ENCODE measurements at regions not wholly inside any gene's neighbourhood (a gene's known extent, or its start where the extent isn't known, plus 50 kb on each side); places are given as distances from the start of the nearest gene placed in this dataset.

DNA sequence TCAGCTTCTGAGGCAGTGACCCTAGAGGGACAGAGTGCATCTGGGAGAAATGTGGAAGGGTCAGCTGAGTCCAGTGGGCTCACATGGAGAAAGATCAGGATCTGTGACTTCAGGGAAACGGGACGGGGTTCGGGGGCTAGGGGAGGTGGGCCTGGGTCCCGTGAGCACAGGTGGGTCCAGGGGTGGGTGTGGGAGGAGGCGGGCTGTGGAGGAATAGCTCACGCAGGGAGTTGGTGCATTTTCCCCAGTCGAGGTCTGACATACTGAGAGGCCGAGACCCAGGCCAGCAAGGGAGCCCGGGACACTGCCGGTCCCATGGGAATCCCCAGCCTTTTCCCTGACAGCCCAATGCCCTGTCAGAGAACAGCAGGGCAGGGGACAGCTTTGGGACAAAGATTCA lies 93.1 kb downstream of the TNFAIP2 start:
- H3K36me3 ChIP-seq (ENCODE audit: insufficient read depth, low read length), result no peaks in the 10 kb centered on the region
- no peak for DNase-seq (ENCODE audit: low read depth, low spot score)
- TF ChIP-seq EZH2 (IDR thresholded peaks at IDR 0.05), result no peak
- no peak overlapping the region for H3K9ac ChIP-seq (ENCODE audit: insufficient read length)
- no peaks in the 10 kb centered on the region for H3K9me3 ChIP-seq (ENCODE audit: low read depth, low read length)
- no peak overlapping the region for H3K4me3 ChIP-seq
- no peak overlapping the region for H3K27ac ChIP-seq

DNA sequence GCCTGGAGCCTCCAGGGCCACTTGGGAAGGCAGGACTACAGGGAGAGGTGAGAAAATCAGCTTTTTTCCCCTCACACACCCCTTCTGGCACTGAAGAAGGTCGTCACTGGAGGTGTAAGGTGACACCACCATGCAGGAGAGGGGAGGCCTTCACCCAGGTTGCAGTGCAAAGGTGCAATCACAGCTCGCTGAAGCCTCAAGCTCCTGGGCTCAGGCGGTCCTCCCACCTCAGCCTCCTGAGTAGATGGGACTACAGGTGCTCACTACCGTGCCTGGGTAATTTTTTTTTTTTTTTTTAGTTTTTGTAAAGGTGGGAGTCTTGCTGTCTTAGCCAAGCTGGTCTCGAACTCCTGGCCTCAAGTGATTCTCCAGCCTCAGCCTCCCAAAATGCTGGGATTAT lies 93.6 kb downstream of the TNFAIP2 start:
- DNase-seq (ENCODE audit: low read depth, low spot score), result no peak
- H3K4me3 ChIP-seq, result no peak overlapping the region
- no peak overlapping the region for H3K27ac ChIP-seq
- H3K9me3 ChIP-seq (ENCODE audit: low read depth, low read length), result no peaks in the 10 kb centered on the region
- TF ChIP-seq POLR2AphosphoS5 (IDR thresholded peaks at IDR 0.05; ENCODE audit: borderline replicate concordance, low read depth, low read length) (no peak), FOXP2 (optimal IDR thresholded peaks at IDR 0.05; ENCODE audit: control extremely low read depth, extremely low read length, insufficient read depth) (no peak), EZH2 (IDR thresholded peaks at IDR 0.05) (no peak)
- H3K9ac ChIP-seq (ENCODE audit: insufficient read length), result no peak overlapping the region
- no peaks in the 10 kb centered on the region for H3K36me3 ChIP-seq (ENCODE audit: insufficient read depth, low read length)

DNA sequence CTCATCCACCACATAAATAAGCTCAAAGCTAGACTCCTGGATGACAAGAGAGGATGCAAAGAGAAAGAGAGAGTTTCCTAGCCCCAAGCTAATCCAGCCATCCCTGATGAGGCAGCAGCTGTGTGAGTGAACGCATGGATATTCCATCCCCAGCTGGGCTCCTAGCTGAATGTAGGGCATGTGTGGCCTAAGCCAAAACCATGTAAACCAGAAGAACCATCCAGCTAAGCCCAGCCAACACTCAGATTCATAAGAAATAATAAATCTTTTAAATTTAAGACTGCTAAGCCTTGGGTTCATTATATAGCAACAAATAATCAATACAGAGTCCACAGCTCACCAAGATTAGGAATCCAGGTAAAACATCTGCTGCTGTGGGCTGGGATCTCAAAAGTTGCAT lies 94.3 kb downstream of the TNFAIP2 start:
- Histone ChIP-seq H3K4me3 (no peak overlapping the region), H3K9me3 (ENCODE audit: low read depth, low read length) (no peaks in the 10 kb centered on the region), H3K36me3 (ENCODE audit: insufficient read depth, low read length) (no peaks in the 10 kb centered on the region), H3K9ac (ENCODE audit: insufficient read length) (no peak overlapping the region), H3K27ac (no peak overlapping the region)
- no peak for TF ChIP-seq FOXP2 (optimal IDR thresholded peaks at IDR 0.05; ENCODE audit: control extremely low read depth, extremely low read length, insufficient read depth)
- TF ChIP-seq POLR2AphosphoS5 (IDR thresholded peaks at IDR 0.05; ENCODE audit: borderline replicate concordance, low read depth, low read length), result no peak
- no peak for DNase-seq (ENCODE audit: low read depth, low spot score)

- H3K9ac ChIP-seq (ENCODE audit: insufficient read length), result no peak overlapping the region
- TF ChIP-seq POLR2AphosphoS5 (IDR thresholded peaks at IDR 0.05; ENCODE audit: borderline replicate concordance, low read depth, low read length) (no peak), FOXP2 (optimal IDR thresholded peaks at IDR 0.05; ENCODE audit: control extremely low read depth, extremely low read length, insufficient read depth) (no peak), EZH2 (IDR thresholded peaks at IDR 0.05) (no peak)
- no peak overlapping the region for H3K4me3 ChIP-seq
- H3K9me3 ChIP-seq (ENCODE audit: low read depth, low read length), result no peaks in the 10 kb centered on the region
- no peak overlapping the region for H3K27ac ChIP-seq
- no peak for DNase-seq (ENCODE audit: low read depth, low spot score)
- no peaks in the 10 kb centered on the region for H3K36me3 ChIP-seq (ENCODE audit: insufficient read depth, low read length)
Observed at GRCh38 chr14:103220134-103220981, 97.1 kb downstream of the TNFAIP2 start.

- H3K36me3 ChIP-seq (ENCODE audit: insufficient read depth, low read length), result no peaks in the 10 kb centered on the region
- H3K9ac ChIP-seq (ENCODE audit: insufficient read length), result no peak overlapping the region
- TF ChIP-seq EZH2 (IDR thresholded peaks at IDR 0.05) (no peak), FOXP2 (optimal IDR thresholded peaks at IDR 0.05; ENCODE audit: control extremely low read depth, extremely low read length, insufficient read depth) (no peak), POLR2AphosphoS5 (IDR thresholded peaks at IDR 0.05; ENCODE audit: borderline replicate concordance, low read depth, low read length) (no peak)
- no peak overlapping the region for H3K27ac ChIP-seq
- no peak overlapping the region for H3K4me3 ChIP-seq
- no peaks in the 10 kb centered on the region for H3K9me3 ChIP-seq (ENCODE audit: low read depth, low read length)
- DNase-seq (ENCODE audit: low read depth, low spot score), result no peak
Observed at GRCh38 chr14:103220982-103221641, 97.9 kb downstream of the TNFAIP2 start.

DNA sequence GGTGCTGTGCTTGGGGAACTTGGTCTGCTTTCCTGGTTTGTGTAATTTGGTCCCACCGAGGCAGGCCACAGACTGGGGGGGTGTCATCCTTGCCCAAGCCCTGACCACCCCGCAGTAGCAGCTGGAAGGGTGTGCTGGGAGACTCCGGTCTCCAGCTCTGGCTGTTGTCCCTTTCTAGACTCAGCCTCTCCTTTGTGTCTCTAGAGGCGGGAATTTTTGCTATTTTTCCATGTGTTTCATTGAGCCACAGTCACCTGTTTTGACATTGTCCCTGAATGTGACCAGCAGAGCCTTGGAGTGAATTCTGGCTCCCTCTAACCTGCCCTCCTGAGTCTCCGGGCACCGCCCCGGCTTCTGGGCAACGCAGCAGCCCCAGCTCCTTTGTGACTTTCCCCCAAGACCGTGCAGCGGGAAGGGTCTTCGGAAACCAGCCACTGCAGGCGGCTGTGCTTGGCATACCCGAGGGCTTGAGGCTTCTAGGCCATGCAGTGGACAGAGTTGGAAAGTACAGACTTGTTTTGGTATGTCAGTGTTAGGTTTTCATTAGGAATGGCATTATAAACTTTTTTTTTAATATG lies 98.6 kb downstream of the TNFAIP2 start:
- no peak overlapping the region for H3K27ac ChIP-seq
- no peak for DNase-seq (ENCODE audit: low read depth, low spot score)
- no peak overlapping the region for H3K9ac ChIP-seq (ENCODE audit: insufficient read length)
- TF ChIP-seq POLR2AphosphoS5 (IDR thresholded peaks at IDR 0.05; ENCODE audit: borderline replicate concordance, low read depth, low read length) (no peak), EZH2 (IDR thresholded peaks at IDR 0.05) (no peak), FOXP2 (optimal IDR thresholded peaks at IDR 0.05; ENCODE audit: control extremely low read depth, extremely low read length, insufficient read depth) (no peak)
- no peaks in the 10 kb centered on the region for H3K9me3 ChIP-seq (ENCODE audit: low read depth, low read length)
- H3K36me3 ChIP-seq (ENCODE audit: insufficient read depth, low read length), result no peaks in the 10 kb centered on the region
- H3K4me3 ChIP-seq, result no peak overlapping the region

- Histone ChIP-seq H3K4me3 (no peak overlapping the region), H3K9me3 (ENCODE audit: low read depth, low read length) (no peaks in the 10 kb centered on the region), H3K36me3 (ENCODE audit: insufficient read depth, low read length) (no peaks in the 10 kb centered on the region), H3K27ac (no peak overlapping the region), H3K9ac (ENCODE audit: insufficient read length) (no peak overlapping the region)
- no peak for DNase-seq (ENCODE audit: low read depth, low spot score)
- TF ChIP-seq POLR2AphosphoS5 (IDR thresholded peaks at IDR 0.05; ENCODE audit: borderline replicate concordance, low read depth, low read length) (no peak), FOXP2 (optimal IDR thresholded peaks at IDR 0.05; ENCODE audit: control extremely low read depth, extremely low read length, insufficient read depth) (no peak), EZH2 (IDR thresholded peaks at IDR 0.05) (no peak)
Observed at GRCh38 chr14:103223818-103224352, 100.6 kb downstream of the TNFAIP2 start.

DNA sequence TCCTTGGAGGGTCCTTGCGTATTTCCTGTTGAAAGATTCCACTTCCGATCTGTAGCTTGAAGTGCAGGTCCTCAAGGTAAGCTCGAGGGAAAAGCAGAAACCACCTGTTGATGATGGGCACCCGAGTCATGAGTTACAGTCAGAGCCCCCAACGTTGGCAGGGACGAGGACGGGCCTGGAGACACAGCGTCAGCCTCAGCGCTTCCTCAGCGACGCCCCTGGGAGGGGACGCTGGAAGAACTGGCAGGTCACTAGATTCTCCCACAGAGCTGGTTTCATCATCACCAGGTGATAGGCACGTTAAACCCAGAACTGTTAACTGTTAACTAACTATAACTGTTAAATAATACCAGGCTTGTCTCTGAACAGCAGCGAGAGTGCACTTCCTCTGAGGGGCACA lies 101.8 kb downstream of the TNFAIP2 start:
- H3K4me3 ChIP-seq, result no peak overlapping the region
- H3K36me3 ChIP-seq (ENCODE audit: insufficient read depth, low read length), result no peaks in the 10 kb centered on the region
- no peak overlapping the region for H3K27ac ChIP-seq
- no peak for DNase-seq (ENCODE audit: low read depth, low spot score)
- no peaks in the 10 kb centered on the region for H3K9me3 ChIP-seq (ENCODE audit: low read depth, low read length)
- no peak overlapping the region for H3K9ac ChIP-seq (ENCODE audit: insufficient read length)
- TF ChIP-seq POLR2AphosphoS5 (IDR thresholded peaks at IDR 0.05; ENCODE audit: borderline replicate concordance, low read depth, low read length), result no peak
- no peak for TF ChIP-seq EZH2 (IDR thresholded peaks at IDR 0.05)
- no peak for TF ChIP-seq FOXP2 (optimal IDR thresholded peaks at IDR 0.05; ENCODE audit: control extremely low read depth, extremely low read length, insufficient read depth)

Data from SK-N-MC (cell line).